CD4-positive, CD25-positive, alpha-beta regulatory T cell (primary cell): ENCODE measurements at regions not wholly inside any gene's neighbourhood (a gene's known extent, or its start where the extent isn't known, plus 50 kb on each side); places are given as distances from the start of the nearest gene placed in this dataset.

Experiments used
- ATAC-seq, 2 donors: fragments of 150-1000 bp; cut with Tn5 transposase; one replicate each; pipeline ENCODE4 v1.10.0; 2021; ENCODE audit warnings: low read depth in 2 of 2, moderate number of reproducible peaks in 2 of 2, moderate library complexity in 1 of 2
- DNase-seq, 3 donors: peaks; one replicate each; pipeline versions ENCODE4 v3.0.0 to v3.0.0-alpha.2; 2012 to 2022; ENCODE audit warnings: mixed read lengths in 1 of 3
- H3K27ac ChIP-seq: one replicate; pipeline ENCODE4 v1.7.0; 2013; ENCODE audit warnings: mild to moderate bottlenecking, low read length; ENCODE audit not compliant: insufficient read depth, poor library complexity, severe bottlenecking
- H3K27me3 ChIP-seq: one replicate; pipeline ENCODE4 v1.7.0; 2013; ENCODE audit warnings: low read length; ENCODE audit not compliant: control insufficient read depth, insufficient read depth
- H3K36me3 ChIP-seq: one replicate; pipeline ENCODE4 v1.7.0; 2013; ENCODE audit warnings: mild to moderate bottlenecking, low read length, moderate library complexity; ENCODE audit not compliant: control insufficient read depth, insufficient read depth
- H3K4me1 ChIP-seq: 2 replicates; pipeline ENCODE4 v1.7.0; 2013; ENCODE audit warnings: mild to moderate bottlenecking, low read length; ENCODE audit not compliant: insufficient read depth, control insufficient read depth, poor library complexity, severe bottlenecking
- H3K4me3 ChIP-seq: one replicate; pipeline ENCODE4 v1.7.0; 2013; ENCODE audit warnings: low read depth, mild to moderate bottlenecking, low read length, moderate library complexity
- H3K9me3 ChIP-seq, 2 experiments: 1 replicate in 1 of 2; 2 replicates in 1 of 2; pipeline ENCODE4 v1.7.0; 2013; ENCODE audit warnings: low read length in 2 of 2, mild to moderate bottlenecking in 1 of 2, moderate library complexity in 1 of 2; ENCODE audit not compliant: control insufficient read depth in 2 of 2
- H3K27ac Mint-ChIP-seq, 3 donors: one replicate each; pipeline ENCODE4 v1.8.0; 2020 to 2022; ENCODE audit warnings: mild to moderate bottlenecking in 3 of 3, mixed read lengths in 3 of 3, moderate library complexity in 2 of 3
- H3K27me3 Mint-ChIP-seq: one replicate; pipeline ENCODE4 v1.8.0; 2022; ENCODE audit warnings: mild to moderate bottlenecking, mixed read lengths
- H3K36me3 Mint-ChIP-seq: one replicate; pipeline ENCODE4 v1.8.0; 2020; ENCODE audit warnings: mixed read lengths
- H3K4me1 Mint-ChIP-seq, 4 donors: one replicate each; pipeline ENCODE4 v1.8.0; 2020 to 2022; ENCODE audit warnings: mixed read lengths in 4 of 4, mild to moderate bottlenecking in 1 of 4
- H3K4me3 Mint-ChIP-seq, 4 donors: one replicate each; pipeline ENCODE4 v1.8.0; 2020 to 2022; ENCODE audit warnings: mild to moderate bottlenecking in 4 of 4, mixed read lengths in 4 of 4, moderate library complexity in 3 of 4
- H3K9me3 Mint-ChIP-seq, 7 donors: one replicate each; pipeline ENCODE4 v1.8.0; 2020 to 2022; ENCODE audit warnings: mixed read lengths in 7 of 7, mild to moderate bottlenecking in 3 of 7, moderate library complexity in 2 of 7

DNA sequence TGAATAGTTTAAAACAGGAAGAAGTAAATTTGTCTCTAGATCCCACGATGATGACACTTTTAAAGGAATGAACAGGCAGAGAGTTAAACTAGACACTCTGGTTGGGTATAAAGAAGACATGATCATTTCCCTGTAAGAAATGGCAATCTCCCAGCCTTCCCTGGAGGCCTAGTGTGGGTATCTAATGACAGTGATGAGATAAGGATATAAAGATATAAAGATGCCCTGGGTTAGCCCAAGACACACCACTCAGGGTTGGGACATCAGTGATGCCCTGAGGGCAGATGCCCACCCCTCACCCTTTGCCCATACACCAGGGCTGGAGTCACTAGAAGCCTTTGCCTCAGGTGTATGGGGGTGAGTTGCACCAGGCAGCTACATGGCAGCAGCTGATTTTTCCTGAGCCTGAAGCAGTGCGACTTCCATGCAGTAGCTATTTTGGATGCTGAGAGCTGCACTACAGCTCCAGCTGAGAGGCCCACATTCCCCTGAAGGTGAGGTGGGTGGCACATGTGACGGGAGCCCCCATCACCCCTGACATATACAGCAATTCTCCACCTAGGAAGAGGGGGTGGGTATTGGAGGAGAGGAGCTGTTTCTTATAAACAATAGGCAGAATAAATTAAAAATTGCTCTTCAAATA, 177.5 kb downstream of the NDFIP2 start:
- ATAC-seq = no peak
- H3K9me3 Mint-ChIP-seq = peaks cover 0 to 2% (median 0%) of the 10 kb centered on the region in 7 donors
- no peak overlapping the region for H3K27ac ChIP-seq

DNA sequence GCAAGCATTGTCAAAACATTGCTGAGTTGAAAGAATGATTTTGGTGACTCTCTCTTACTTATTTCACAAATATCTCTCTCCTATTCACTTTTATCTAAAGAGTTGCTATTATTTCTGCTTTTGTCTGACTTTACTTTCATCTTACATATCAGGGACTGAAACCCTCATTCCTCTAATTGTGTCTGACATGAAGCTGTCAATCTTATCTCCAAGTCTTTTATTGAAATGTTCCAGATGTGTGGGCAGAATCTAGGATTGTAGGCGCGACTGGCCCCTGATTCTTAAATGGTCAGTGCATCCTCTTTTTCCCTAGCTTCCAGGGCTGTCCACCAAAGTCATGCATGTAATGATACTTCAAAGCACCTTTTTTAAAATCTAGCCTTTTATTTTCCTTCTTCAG, 174.6 kb downstream of the NDFIP2 start:
- no peaks in the 10 kb centered on the region for H3K9me3 Mint-ChIP-seq
- ATAC-seq (no peak), DNase-seq (no peak)
- H3K27ac Mint-ChIP-seq = no peak overlapping the region
- no peak overlapping the region for H3K4me3 Mint-ChIP-seq
- Histone ChIP-seq H3K36me3 (no peaks in the 10 kb centered on the region), H3K27ac (no peak overlapping the region), H3K4me3 (no peak overlapping the region), H3K9me3 (no peaks in the 10 kb centered on the region), H3K4me1 (no peaks in the 10 kb centered on the region), H3K27me3 (no peaks in the 10 kb centered on the region)
- peaks cover 29% of the 10 kb centered on the region for H3K27me3 Mint-ChIP-seq
- H3K36me3 Mint-ChIP-seq = no peaks in the 10 kb centered on the region
- H3K4me1 Mint-ChIP-seq = no peaks in the 10 kb centered on the region

More for the DNA sequence above, 177.5 kb downstream of the NDFIP2 start:
- H3K4me1 ChIP-seq = no peaks in the 10 kb centered on the region
- H3K27ac Mint-ChIP-seq = no peak overlapping the region
- H3K9me3 ChIP-seq = no peaks in the 10 kb centered on the region
- no peaks in the 10 kb centered on the region for H3K36me3 ChIP-seq
- DNase-seq = no peak
- H3K27me3 ChIP-seq = no peaks in the 10 kb centered on the region
- H3K4me3 Mint-ChIP-seq = no peak overlapping the region
- no peaks in the 10 kb centered on the region for H3K36me3 Mint-ChIP-seq
- H3K4me3 ChIP-seq = no peak overlapping the region
- H3K27me3 Mint-ChIP-seq = peaks cover 25% of the 10 kb centered on the region
- no peaks in the 10 kb centered on the region for H3K4me1 Mint-ChIP-seq

DNA sequence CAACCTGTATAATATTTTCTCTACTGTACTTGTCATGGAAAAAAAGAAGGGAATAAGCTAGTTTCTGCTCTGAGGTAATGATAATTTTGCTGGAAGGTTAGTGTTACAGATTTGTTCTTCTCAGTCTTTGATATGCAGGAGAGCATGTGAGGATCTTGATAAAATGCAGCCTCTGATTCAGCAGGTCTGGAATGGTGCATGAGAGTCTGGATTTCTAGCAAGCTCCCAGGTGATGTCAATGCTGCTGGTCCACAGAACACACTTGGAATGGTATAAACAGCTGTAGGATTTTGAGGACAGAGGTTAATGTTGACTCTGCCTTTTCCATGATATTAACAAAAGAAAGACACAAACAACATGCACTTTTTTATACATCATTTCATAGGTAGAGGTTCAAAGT, 173.6 kb downstream of the NDFIP2 start:
- Histone ChIP-seq H3K27ac (no peak overlapping the region), H3K9me3 (no peaks in the 10 kb centered on the region), H3K27me3 (no peaks in the 10 kb centered on the region), H3K4me3 (no peak overlapping the region), H3K36me3 (no peaks in the 10 kb centered on the region), H3K4me1 (no peaks in the 10 kb centered on the region)
- ATAC-seq (no peak), DNase-seq (no peak)
- Mint-ChIP-seq H3K4me3 (no peak overlapping the region), H3K4me1 (no peaks in the 10 kb centered on the region), H3K9me3 (no peaks in the 10 kb centered on the region), H3K27ac (no peak overlapping the region), H3K27me3 (peaks cover 29% of the 10 kb centered on the region), H3K36me3 (no peaks in the 10 kb centered on the region)

DNA sequence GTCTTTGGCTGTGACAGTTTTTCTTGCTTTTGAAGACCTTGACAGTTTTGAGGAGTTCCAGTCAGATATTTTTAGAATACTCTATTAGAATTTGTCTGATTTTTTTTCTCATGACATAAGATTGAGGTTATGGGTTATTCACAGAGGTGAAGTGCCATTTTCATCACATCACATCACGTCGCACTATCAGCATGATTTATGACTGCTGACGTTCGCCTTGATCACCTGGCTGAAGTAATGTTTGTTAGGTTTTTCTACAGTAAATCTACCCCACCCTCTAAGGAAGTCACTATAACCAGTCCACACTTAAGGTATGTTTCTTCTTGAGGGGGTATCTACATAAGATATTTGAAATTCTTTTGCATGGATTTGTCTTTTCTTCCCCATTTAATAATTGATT, 169.7 kb downstream of the NDFIP2 start:
- H3K27me3 ChIP-seq = no peaks in the 10 kb centered on the region
- H3K4me1 ChIP-seq = no peaks in the 10 kb centered on the region
- H3K9me3 Mint-ChIP-seq = peaks cover 0 to 1% (median 0%) of the 10 kb centered on the region in 7 donors
- ATAC-seq (no peak), DNase-seq (no peak)
- no peaks in the 10 kb centered on the region for H3K9me3 ChIP-seq
- H3K4me3 Mint-ChIP-seq = no peak overlapping the region
- H3K27ac ChIP-seq = no peak overlapping the region
- H3K36me3 Mint-ChIP-seq = no peaks in the 10 kb centered on the region
- H3K27me3 Mint-ChIP-seq = peaks cover 14% of the 10 kb centered on the region
- H3K27ac Mint-ChIP-seq = no peak overlapping the region
- H3K36me3 ChIP-seq = no peaks in the 10 kb centered on the region
- H3K4me1 Mint-ChIP-seq = no peaks in the 10 kb centered on the region
- H3K4me3 ChIP-seq = no peak overlapping the region

DNA sequence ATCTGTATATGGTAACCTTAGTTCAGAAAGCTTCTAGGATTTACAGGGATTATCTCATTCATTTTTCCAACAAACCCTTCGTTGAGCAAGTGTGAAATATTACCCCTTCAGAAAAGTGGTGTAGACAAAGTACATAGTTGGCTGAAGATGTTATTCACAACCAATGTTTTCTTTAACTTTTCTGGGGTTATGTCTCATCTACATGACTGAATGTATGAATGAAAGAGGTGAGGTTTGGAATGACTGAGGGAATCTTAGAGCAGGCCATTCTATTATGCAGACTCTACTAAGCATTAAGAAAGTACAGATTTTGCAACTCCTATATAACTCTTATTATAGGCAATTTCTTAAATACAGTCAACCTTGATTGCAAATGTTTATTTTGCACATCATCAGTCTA, 167.2 kb downstream of the NDFIP2 start:
- no peaks in the 10 kb centered on the region for H3K36me3 Mint-ChIP-seq
- no peak overlapping the region for H3K4me3 Mint-ChIP-seq
- H3K27ac Mint-ChIP-seq = no peak overlapping the region
- no peak overlapping the region for H3K27ac ChIP-seq
- no peaks in the 10 kb centered on the region for H3K4me1 Mint-ChIP-seq
- H3K36me3 ChIP-seq = no peaks in the 10 kb centered on the region
- H3K4me1 ChIP-seq = no peaks in the 10 kb centered on the region
- ATAC-seq (no peak), DNase-seq (no peak)
- peaks cover 0 to 4% (median 0%) of the 10 kb centered on the region in 7 donors for H3K9me3 Mint-ChIP-seq
- no peaks in the 10 kb centered on the region for H3K9me3 ChIP-seq
- H3K4me3 ChIP-seq = no peak overlapping the region
- peaks cover 2% of the 10 kb centered on the region for H3K27me3 Mint-ChIP-seq
- no peaks in the 10 kb centered on the region for H3K27me3 ChIP-seq

DNA sequence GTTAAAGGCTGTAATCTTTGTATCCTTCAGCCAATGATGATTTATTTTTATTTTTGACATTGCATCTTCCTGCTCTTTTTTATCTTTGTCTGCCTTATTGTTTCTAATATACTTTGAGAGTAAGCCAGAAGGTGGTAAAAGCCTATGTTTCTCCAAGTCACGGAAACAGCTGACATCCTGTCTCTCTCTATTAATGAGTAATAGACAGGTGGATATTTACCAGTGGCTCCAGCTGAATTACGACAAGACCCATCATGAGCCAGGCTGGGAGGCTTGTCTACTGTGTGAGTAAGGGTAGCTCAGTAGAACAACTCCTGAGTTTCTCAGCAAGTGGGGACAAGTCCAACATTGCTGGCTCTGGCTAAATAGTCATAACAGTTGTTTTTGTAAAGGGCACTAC, 166.6 kb downstream of the NDFIP2 start:
- Mint-ChIP-seq H3K4me1 (no peaks in the 10 kb centered on the region), H3K36me3 (no peaks in the 10 kb centered on the region), H3K9me3 (peaks cover 0 to 4% (median 0%) of the 10 kb centered on the region in 7 donors), H3K4me3 (no peak overlapping the region), H3K27me3 (no peaks in the 10 kb centered on the region), H3K27ac (no peak overlapping the region)
- H3K4me1 ChIP-seq = no peaks in the 10 kb centered on the region
- H3K27ac ChIP-seq = no peak overlapping the region
- H3K36me3 ChIP-seq = no peaks in the 10 kb centered on the region
- ATAC-seq (no peak), DNase-seq (no peak)
- H3K4me3 ChIP-seq = no peak overlapping the region
- no peaks in the 10 kb centered on the region for H3K9me3 ChIP-seq
- no peaks in the 10 kb centered on the region for H3K27me3 ChIP-seq

DNA sequence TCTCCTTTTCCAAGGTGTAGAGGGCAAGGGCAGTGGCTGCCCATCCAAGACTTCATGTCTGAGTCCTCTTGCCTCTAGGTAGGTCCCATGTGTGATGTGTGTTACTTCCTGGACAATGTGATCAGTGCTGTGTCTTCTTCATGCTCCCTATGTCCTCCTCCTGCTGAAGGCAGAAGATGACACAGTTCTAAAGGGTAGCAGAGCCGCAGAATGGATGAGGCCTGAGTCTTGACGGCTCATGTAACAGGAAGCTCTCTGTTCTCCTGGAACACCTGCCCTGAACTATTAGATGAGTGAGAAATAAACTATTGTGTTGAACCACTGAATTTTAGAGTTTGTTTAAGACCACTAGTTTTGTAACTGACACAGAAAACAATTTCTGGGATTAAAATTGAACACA, 165.9 kb downstream of the NDFIP2 start:
- peaks cover 0 to 4% (median 0%) of the 10 kb centered on the region in 7 donors for H3K9me3 Mint-ChIP-seq
- no peak overlapping the region for H3K4me3 Mint-ChIP-seq
- H3K9me3 ChIP-seq = no peaks in the 10 kb centered on the region
- H3K27me3 ChIP-seq = no peaks in the 10 kb centered on the region
- no peak overlapping the region for H3K27ac ChIP-seq
- no peaks in the 10 kb centered on the region for H3K4me1 ChIP-seq
- ATAC-seq = no peak
- H3K4me3 ChIP-seq = no peak overlapping the region
- no peaks in the 10 kb centered on the region for H3K27me3 Mint-ChIP-seq
- no peaks in the 10 kb centered on the region for H3K4me1 Mint-ChIP-seq
- no peak overlapping the region for H3K27ac Mint-ChIP-seq
- DNase-seq = no peak
- no peaks in the 10 kb centered on the region for H3K36me3 Mint-ChIP-seq
- no peaks in the 10 kb centered on the region for H3K36me3 ChIP-seq

DNA sequence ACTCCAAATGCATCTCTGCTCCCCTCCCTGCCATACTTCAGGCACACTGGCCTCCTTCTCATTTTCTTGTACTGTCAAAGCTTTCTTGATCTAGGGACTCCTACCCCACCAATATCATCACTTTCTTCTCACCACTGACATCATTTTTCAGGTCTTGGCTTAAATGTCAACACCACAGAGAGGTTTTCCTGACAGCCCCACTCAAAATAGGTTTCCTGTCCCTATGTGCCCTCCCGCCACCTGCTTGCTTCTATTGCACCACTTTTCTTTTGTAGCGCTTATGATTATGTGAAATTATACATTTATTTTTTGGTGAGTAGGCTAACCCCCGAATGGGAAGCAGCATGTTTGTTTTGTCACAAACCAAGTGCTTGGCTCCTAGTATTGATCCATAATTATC, 164.6 kb downstream of the NDFIP2 start:
- Histone ChIP-seq H3K4me1 (no peaks in the 10 kb centered on the region), H3K9me3 (no peaks in the 10 kb centered on the region), H3K36me3 (no peaks in the 10 kb centered on the region), H3K4me3 (no peak overlapping the region), H3K27ac (no peak overlapping the region), H3K27me3 (no peaks in the 10 kb centered on the region)
- Mint-ChIP-seq H3K4me1 (no peaks in the 10 kb centered on the region), H3K4me3 (no peak overlapping the region), H3K36me3 (no peaks in the 10 kb centered on the region), H3K27ac (no peak overlapping the region), H3K9me3 (peaks cover 0 to 4% (median 0%) of the 10 kb centered on the region in 7 donors), H3K27me3 (no peaks in the 10 kb centered on the region)
- no peak for DNase-seq
- ATAC-seq = no peak
